Endothelial cell (in vitro differentiated cells): ENCODE measurements at regions not wholly inside any gene's neighbourhood (a gene's known extent, or its start where the extent isn't known, plus 50 kb on each side); places are given as distances from the start of the nearest gene placed in this dataset.
"Not testable (repeated sequence)": the region's sequence is repeated elsewhere in the genome, so short reads cannot be mapped to it uniquely, and the experiment has no call there.

Experiments
- DNase-seq: peaks from one replicate; pipeline ENCODE4 v3.0.0; 2021; ENCODE audit warnings: low spot score
- H3K27ac Mint-ChIP-seq: one replicate; pipeline ENCODE4 v1.8.0; 2021; ENCODE audit warnings: mixed read lengths, inconsistent platforms; ENCODE audit not compliant: unreplicated experiment
- H3K27me3 Mint-ChIP-seq: one replicate; pipeline ENCODE4 v1.8.0; 2021; ENCODE audit warnings: mild to moderate bottlenecking, moderate library complexity, mixed read lengths, inconsistent platforms; ENCODE audit not compliant: unreplicated experiment
- H3K36me3 Mint-ChIP-seq: one replicate; pipeline ENCODE4 v1.8.0; 2021; ENCODE audit warnings: mild to moderate bottlenecking, low read depth, mixed read lengths, inconsistent platforms; ENCODE audit not compliant: unreplicated experiment
- H3K4me1 Mint-ChIP-seq: one replicate; pipeline ENCODE4 v1.8.0; 2021; ENCODE audit warnings: mild to moderate bottlenecking, mixed read lengths, inconsistent platforms; ENCODE audit not compliant: unreplicated experiment
- H3K4me3 Mint-ChIP-seq: one replicate; pipeline ENCODE4 v1.8.0; 2021; ENCODE audit warnings: mild to moderate bottlenecking, mixed read lengths, inconsistent platforms; ENCODE audit not compliant: unreplicated experiment
- H3K9me3 Mint-ChIP-seq: one replicate; pipeline ENCODE4 v1.8.0; 2021; ENCODE audit warnings: mixed read lengths, inconsistent platforms; ENCODE audit not compliant: unreplicated experiment
- CTCF ChIP-seq: fragments of 200-600 bp; sonication (generic); IDR thresholded peaks from one replicate; pipeline ENCODE4 v1.5.0; 2021; ENCODE audit warnings: antibody characterized with exemption; ENCODE audit not compliant: unreplicated experiment

DNA sequence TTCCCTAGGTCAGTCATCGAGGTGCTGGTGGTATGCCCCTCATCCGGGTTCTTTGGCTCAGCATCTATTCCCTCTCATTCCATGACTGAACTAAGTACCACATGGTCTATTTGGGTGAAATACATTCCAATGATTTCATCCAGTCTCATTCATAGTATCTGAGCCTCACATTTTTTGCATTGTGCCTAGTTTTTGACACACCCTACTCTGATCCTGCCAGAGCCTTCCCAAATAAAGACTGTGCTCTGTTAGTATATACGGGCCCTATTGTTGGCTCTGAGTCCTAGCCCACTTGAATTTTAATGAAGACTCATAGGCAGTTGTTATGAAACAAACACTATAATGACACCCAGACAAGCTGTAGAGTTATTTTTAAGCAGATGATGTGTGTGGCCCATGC is 740.7 kb downstream of the CETN3 start:
- no peak for TF ChIP-seq CTCF
- DNase-seq: no peak
- Mint-ChIP-seq H3K4me3 (no peak overlapping the region), H3K27me3 (no peaks in the 10 kb centered on the region), H3K4me1 (no peaks in the 10 kb centered on the region), H3K27ac (no peak overlapping the region), H3K36me3 (no peaks in the 10 kb centered on the region), H3K9me3 (no peaks in the 10 kb centered on the region)

DNA sequence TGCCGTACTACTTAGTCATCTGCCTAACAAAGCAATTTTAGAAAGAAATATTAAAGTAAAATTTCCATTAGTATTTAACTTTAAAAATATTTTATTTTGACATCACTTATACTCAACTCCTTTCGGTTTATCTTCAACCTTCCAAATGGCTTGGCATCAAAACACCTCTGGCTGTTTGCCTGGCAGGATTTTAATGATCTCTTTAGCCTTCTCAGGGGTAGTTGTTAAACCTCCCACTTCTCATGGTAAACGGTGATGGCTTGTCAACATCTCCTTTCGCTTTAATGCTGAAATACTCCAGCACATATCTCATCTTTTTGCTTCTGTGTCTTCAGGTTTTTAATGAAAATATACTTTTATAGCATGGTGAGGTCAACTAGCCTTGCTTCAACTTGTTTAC is 747.1 kb downstream of the CETN3 start:
- no peak for DNase-seq
- H3K4me3 Mint-ChIP-seq: no peak overlapping the region
- no peaks in the 10 kb centered on the region for H3K4me1 Mint-ChIP-seq
- no peaks in the 10 kb centered on the region for H3K9me3 Mint-ChIP-seq
- no peaks in the 10 kb centered on the region for H3K36me3 Mint-ChIP-seq
- no peak overlapping the region for H3K27ac Mint-ChIP-seq
- no peak for TF ChIP-seq CTCF
- peaks cover 1% of the 10 kb centered on the region for H3K27me3 Mint-ChIP-seq

GRCh38 chr5:89638871-89639270 is 755.9 kb upstream of the MEF2C start:
- H3K27ac Mint-ChIP-seq: no peak overlapping the region
- no peaks in the 10 kb centered on the region for H3K9me3 Mint-ChIP-seq
- H3K27me3 Mint-ChIP-seq: peaks cover 2% of the 10 kb centered on the region
- DNase-seq: no peak
- no peaks in the 10 kb centered on the region for H3K36me3 Mint-ChIP-seq
- no peaks in the 10 kb centered on the region for H3K4me1 Mint-ChIP-seq
- TF ChIP-seq CTCF: no peak
- no peak overlapping the region for H3K4me3 Mint-ChIP-seq

DNA sequence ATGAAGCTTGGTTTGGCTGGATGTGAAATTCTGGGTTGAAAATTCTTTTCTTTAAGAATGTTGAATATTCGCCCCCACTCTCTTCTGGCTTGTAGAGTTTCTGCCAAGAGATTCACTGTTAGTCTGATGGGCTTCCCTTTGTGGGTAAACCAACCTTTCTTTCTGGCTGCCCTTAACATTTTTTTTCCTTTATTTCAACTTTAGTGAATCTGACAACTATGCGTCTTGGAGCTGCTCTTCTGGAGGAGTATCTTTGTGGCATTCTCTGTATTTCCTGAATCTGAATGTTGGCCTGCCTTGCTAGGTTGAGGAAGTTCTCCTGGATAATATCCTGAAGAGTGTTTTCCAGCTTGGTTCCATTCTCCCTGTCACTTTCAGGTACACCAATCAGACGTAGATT is 751.2 kb upstream of the MEF2C start:
- DNase-seq, H3K4me3 Mint-ChIP-seq, H3K27ac Mint-ChIP-seq, H3K4me1 Mint-ChIP-seq, H3K27me3 Mint-ChIP-seq, H3K9me3 Mint-ChIP-seq, H3K36me3 Mint-ChIP-seq: not testable (repeated sequence)

DNA sequence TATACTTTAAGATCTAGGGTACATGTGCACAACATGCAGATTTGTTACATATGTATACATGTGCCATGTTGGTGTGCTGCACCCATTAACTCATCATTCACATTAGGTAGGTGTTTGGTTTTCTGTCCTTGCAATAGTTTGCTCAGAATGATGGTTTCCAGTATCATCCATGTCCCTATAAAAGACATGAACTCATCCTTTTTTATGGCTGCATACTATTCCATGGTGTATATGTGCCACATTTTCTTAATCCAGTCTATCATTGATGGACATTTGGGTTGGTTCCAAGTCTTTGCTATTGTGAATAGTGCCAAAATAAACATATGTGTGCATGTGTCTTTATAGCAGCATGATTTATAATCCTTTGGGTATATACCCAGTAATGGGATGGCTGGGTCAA is 747.1 kb upstream of the MEF2C start:
- not testable (repeated sequence) for H3K4me1 Mint-ChIP-seq, H3K36me3 Mint-ChIP-seq, H3K9me3 Mint-ChIP-seq, H3K27ac Mint-ChIP-seq, H3K4me3 Mint-ChIP-seq, DNase-seq, H3K27me3 Mint-ChIP-seq

DNA sequence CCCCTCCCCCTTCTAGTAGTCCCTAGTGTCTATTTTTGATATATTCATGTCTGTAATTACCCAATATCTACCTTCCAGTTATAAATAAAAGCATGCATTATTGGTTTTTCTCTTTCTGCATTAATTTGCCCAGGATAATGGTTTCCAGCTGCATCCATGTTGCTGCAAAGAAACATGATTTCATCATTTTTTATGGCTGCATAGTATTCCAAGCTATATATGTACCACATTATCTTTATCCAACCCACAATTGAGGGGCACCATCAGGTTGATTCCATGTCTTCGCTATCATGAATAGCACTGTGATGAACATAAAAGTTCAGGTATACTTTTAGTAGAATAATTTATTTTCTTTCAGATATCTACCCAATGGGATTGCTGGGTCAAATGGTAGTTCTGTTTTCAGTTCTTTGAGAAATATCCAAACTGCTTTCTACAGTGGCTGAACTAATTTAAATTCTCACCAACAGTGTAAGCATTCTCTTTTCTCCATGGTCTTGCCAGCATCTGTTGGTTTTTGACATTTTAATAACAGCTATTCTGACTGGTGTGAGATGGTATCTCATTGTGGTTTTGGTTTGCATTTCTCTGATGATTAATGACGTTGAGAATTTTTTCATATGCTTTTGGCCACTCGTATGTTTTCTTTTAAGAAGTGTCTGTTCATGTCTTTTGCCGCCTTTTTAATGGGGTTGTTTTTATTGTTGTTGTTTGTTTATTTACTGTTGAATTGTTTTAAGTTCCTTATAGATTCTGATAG is 746.1 kb upstream of the MEF2C start:
- no peak for DNase-seq
- no peak for TF ChIP-seq CTCF

More for the DNA sequence above, 746.1 kb upstream of the MEF2C start:
- no peak overlapping the region for H3K4me3 Mint-ChIP-seq
- H3K27me3 Mint-ChIP-seq: no peaks in the 10 kb centered on the region
- H3K27ac Mint-ChIP-seq: no peak overlapping the region
- H3K9me3 Mint-ChIP-seq: no peaks in the 10 kb centered on the region
- H3K36me3 Mint-ChIP-seq: no peaks in the 10 kb centered on the region
- no peaks in the 10 kb centered on the region for H3K4me1 Mint-ChIP-seq
